HEK293 (cell line): ENCODE measurements at regions not wholly inside any gene's neighbourhood (a gene's known extent, or its start where the extent isn't known, plus 50 kb on each side); places are given as distances from the start of the nearest gene placed in this dataset.

Experiments
- AEBP2 ChIP-seq: fragments of 450-650 bp; formaldehyde crosslinking; IDR thresholded peaks from 2 replicates; pipeline ENCODE4 v1.5.1; 2016; ENCODE audit warnings: missing biosample characterization, missing genetic modification characterization, borderline replicate concordance
- INSM2 ChIP-seq: fragments of 450-650 bp; formaldehyde crosslinking; IDR thresholded peaks from 2 replicates; pipeline ENCODE4 v1.5.1; 2016; ENCODE audit warnings: missing biosample characterization, missing genetic modification characterization
- KLF16 ChIP-seq: fragments of 450-650 bp; formaldehyde crosslinking; IDR thresholded peaks from 2 replicates; pipeline ENCODE4 v1.5.1; 2017; ENCODE audit warnings: missing biosample characterization, missing genetic modification characterization
- KLF17 ChIP-seq: fragments of 450-650 bp; formaldehyde crosslinking; IDR thresholded peaks from 2 replicates; pipeline ENCODE4 v1.5.1; 2016; ENCODE audit warnings: missing biosample characterization, missing genetic modification characterization
- KLF7 ChIP-seq: fragments of 450-650 bp; formaldehyde crosslinking; IDR thresholded peaks from 2 replicates; pipeline ENCODE4 v1.5.1; 2016; ENCODE audit warnings: missing biosample characterization, missing genetic modification characterization, borderline replicate concordance
- PRDM1 ChIP-seq: fragments of 450-650 bp; formaldehyde crosslinking; IDR thresholded peaks from 2 replicates; pipeline ENCODE4; 2016; ENCODE audit warnings: missing biosample characterization, missing genetic modification characterization
- RBAK ChIP-seq: fragments of 450-650 bp; formaldehyde crosslinking; IDR thresholded peaks from 2 replicates; pipeline ENCODE4 v1.5.1; 2016; ENCODE audit warnings: missing biosample characterization, missing genetic modification characterization
- REPIN1 ChIP-seq: fragments of 450-650 bp; formaldehyde crosslinking; IDR thresholded peaks from 2 replicates; pipeline ENCODE4 v1.5.1; 2017; ENCODE audit warnings: missing biosample characterization, missing genetic modification characterization, low read depth
- ZNF114 ChIP-seq: fragments of 450-650 bp; formaldehyde crosslinking; IDR thresholded peaks from 2 replicates; pipeline ENCODE4 v1.5.0; 2017; ENCODE audit warnings: missing biosample characterization, missing genetic modification characterization
- ZNF169 ChIP-seq: fragments of 450-650 bp; formaldehyde crosslinking; IDR thresholded peaks from 2 replicates; pipeline ENCODE4 v1.5.1; 2016; ENCODE audit warnings: missing biosample characterization, missing genetic modification characterization
- ZNF202 ChIP-seq: fragments of 450-650 bp; formaldehyde crosslinking; IDR thresholded peaks from 2 replicates; pipeline ENCODE4 v1.5.1; 2016; ENCODE audit warnings: missing biosample characterization, missing genetic modification characterization, borderline replicate concordance
- ZNF266 ChIP-seq: fragments of 450-650 bp; formaldehyde crosslinking; IDR thresholded peaks from 2 replicates; pipeline ENCODE4 v1.5.1; 2016; ENCODE audit warnings: missing biosample characterization, missing genetic modification characterization, low read depth
- ZNF280D ChIP-seq: fragments of 450-650 bp; formaldehyde crosslinking; IDR thresholded peaks from 2 replicates; pipeline ENCODE4 v1.5.1; 2016; ENCODE audit warnings: missing biosample characterization, missing genetic modification characterization
- ZNF341 ChIP-seq: fragments of 450-650 bp; formaldehyde crosslinking; IDR thresholded peaks from 2 replicates; pipeline ENCODE4; 2016; ENCODE audit warnings: low read depth, missing biosample characterization, missing genetic modification characterization
- ZNF473 ChIP-seq: fragments of 450-650 bp; formaldehyde crosslinking; IDR thresholded peaks from 2 replicates; pipeline ENCODE4 v1.5.1; 2017; ENCODE audit warnings: missing biosample characterization, missing genetic modification characterization
- ZNF530 ChIP-seq: fragments of 450-650 bp; formaldehyde crosslinking; IDR thresholded peaks from 2 replicates; pipeline ENCODE4 v1.5.1; 2016; ENCODE audit warnings: low read depth, missing biosample characterization, missing genetic modification characterization
- ZNF544 ChIP-seq: fragments of 450-650 bp; formaldehyde crosslinking; IDR thresholded peaks from 2 replicates; pipeline ENCODE4 v1.5.0; 2017; ENCODE audit warnings: missing biosample characterization, missing genetic modification characterization
- ZNF548 ChIP-seq: fragments of 450-650 bp; formaldehyde crosslinking; IDR thresholded peaks from 2 replicates; pipeline ENCODE4 v1.5.1; 2016; ENCODE audit warnings: missing biosample characterization, missing genetic modification characterization
- ZNF549 ChIP-seq: fragments of 450-650 bp; IDR thresholded peaks from 2 replicates; pipeline ENCODE4 v1.5.1; 2018; ENCODE audit warnings: missing biosample characterization, missing genetic modification characterization, mild to moderate bottlenecking, inconsistent platforms, moderate library complexity
- ZNF555 ChIP-seq: fragments of 450-650 bp; formaldehyde crosslinking; conservative IDR thresholded peaks from 2 replicates; pipeline ENCODE4 v1.5.1; 2017; ENCODE audit warnings: missing biosample characterization, mild to moderate bottlenecking, missing genetic modification characterization, inconsistent platforms
- ZNF561 ChIP-seq: fragments of 450-650 bp; IDR thresholded peaks from 2 replicates; pipeline ENCODE4 v1.5.1; 2018; ENCODE audit warnings: missing biosample characterization, missing genetic modification characterization, borderline replicate concordance
- ZNF571 ChIP-seq: fragments of 450-650 bp; formaldehyde crosslinking; IDR thresholded peaks from 2 replicates; pipeline ENCODE4 v1.5.0; 2017; ENCODE audit warnings: missing biosample characterization, missing genetic modification characterization
- ZNF585B ChIP-seq: fragments of 450-650 bp; formaldehyde crosslinking; IDR thresholded peaks from 2 replicates; pipeline ENCODE4 v1.5.1; 2016; ENCODE audit warnings: missing biosample characterization, missing genetic modification characterization
- ZNF621 ChIP-seq: fragments of 450-650 bp; formaldehyde crosslinking; IDR thresholded peaks from 2 replicates; pipeline ENCODE4 v1.5.1; 2017; ENCODE audit warnings: missing biosample characterization, missing genetic modification characterization
- ZNF747 ChIP-seq: fragments of 450-650 bp; formaldehyde crosslinking; IDR thresholded peaks from 2 replicates; pipeline ENCODE4 v1.5.1; 2016; ENCODE audit warnings: missing biosample characterization, missing genetic modification characterization
- ZNF785 ChIP-seq: fragments of 450-650 bp; formaldehyde crosslinking; IDR thresholded peaks from 2 replicates; pipeline ENCODE4 v1.5.1; 2016; ENCODE audit warnings: missing biosample characterization, missing genetic modification characterization
- ZSCAN23 ChIP-seq: fragments of 450-650 bp; formaldehyde crosslinking; IDR thresholded peaks from 2 replicates; pipeline ENCODE4 v1.5.1; 2016; ENCODE audit warnings: missing biosample characterization, missing genetic modification characterization

- peak; percentile 81; the same call in 1 of the 2 replicates for TF ChIP-seq ZNF561 (tag by site-specific recombination)
- 0 out of 2 replicates have a peak, but pooled peaks have one; percentile 25 for TF ChIP-seq INSM2 (tag by site-specific recombination)
- TF ChIP-seq ZNF585B (tag by site-specific recombination) = no peak
- no peak for TF ChIP-seq ZNF548 (tag by site-specific recombination)
- TF ChIP-seq ZNF114 (tag by site-specific recombination) = no peak
- no peak for TF ChIP-seq RBAK (tag by site-specific recombination)
- TF ChIP-seq ZSCAN23 (tag by site-specific recombination) = no peak
- TF ChIP-seq ZNF266 (tag by site-specific recombination) = no peak
- TF ChIP-seq ZNF549 (tag by site-specific recombination) = no peak
- no peak for TF ChIP-seq ZNF621 (tag by site-specific recombination)
- no peak for TF ChIP-seq ZNF555 (tag by site-specific recombination)
- TF ChIP-seq ZNF169 (tag by site-specific recombination) = no peak
- TF ChIP-seq PRDM1 = peak; percentile 24
- TF ChIP-seq ZNF785 (tag by site-specific recombination) = no peak
- TF ChIP-seq KLF16 (tag by site-specific recombination) = no peak
- TF ChIP-seq KLF7 (tag by site-specific recombination) = no peak
- peak; percentile 54 for TF ChIP-seq KLF17
- no peak for TF ChIP-seq ZNF747
- TF ChIP-seq ZNF202 (tag by site-specific recombination) = no peak
- TF ChIP-seq ZNF341 (tag by site-specific recombination) = peak; percentile 91
- no peak for TF ChIP-seq AEBP2 (tag by site-specific recombination)
- no peak for TF ChIP-seq ZNF530 (tag by site-specific recombination)
- TF ChIP-seq REPIN1 (tag by site-specific recombination) = no peak
- TF ChIP-seq ZNF544 (tag by site-specific recombination) = no peak
- no peak for TF ChIP-seq ZNF280D (tag by site-specific recombination)
- no peak for TF ChIP-seq ZNF571 (tag by site-specific recombination)
- TF ChIP-seq ZNF473 (tag by site-specific recombination) = no peak
- TF ChIP-seq, all 188 proteins: peak for 47
Measured at GRCh38 chr5:88660947-88661805, 221.8 kb downstream of the MEF2C start (continued).
